Stimulated activated CD8-positive, alpha-beta memory T cell treated with anti-CD3 and anti-CD28 coated beads, Interleukin-7, amount 100 ng/mL, for 48 hours (primary cell): ENCODE measurements at regions not wholly inside any gene's neighbourhood (a gene's known extent, or its start where the extent isn't known, plus 50 kb on each side); places are given as distances from the start of the nearest gene placed in this dataset.

Experiments
- DNase-seq, 2 donors: peaks; one replicate each; pipeline ENCODE4 v3.0.0-alpha.2; 2020; ENCODE audit warnings: low read depth in 1 of 2; ENCODE audit errors: extremely low read depth in 1 of 2

- DNase-seq = no peak
These were observed 94.6 kb downstream of the ZPLD1 start for GRCh38 chr3:102529452-102529851.

- DNase-seq = no peak
These were observed 95.8 kb downstream of the ZPLD1 start for GRCh38 chr3:102530415-102531181.

GRCh38 chr3:102531686-102532085, 96.9 kb downstream of the ZPLD1 start:
- DNase-seq = no peak

- no peak for DNase-seq
These were observed 98.1 kb downstream of the ZPLD1 start for GRCh38 chr3:102532901-102533300.

DNA sequence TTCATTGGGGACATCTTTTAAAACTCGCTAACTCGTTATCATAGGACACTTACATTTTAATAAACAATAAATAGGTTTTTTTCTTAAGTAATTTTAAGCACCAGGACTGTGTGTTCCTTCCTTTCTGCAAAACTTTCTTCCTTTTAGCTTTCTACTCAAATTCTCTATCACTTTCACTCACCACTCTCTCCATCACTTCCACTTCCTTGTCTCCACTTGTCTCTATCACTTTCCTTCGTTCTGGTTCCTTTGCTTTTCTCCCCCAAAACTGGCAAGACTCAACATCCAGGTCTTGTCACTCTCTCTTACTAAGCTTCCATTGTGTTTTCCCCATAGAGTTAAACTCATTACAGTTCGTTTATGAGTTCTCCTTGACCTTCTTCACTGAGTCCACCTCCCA, 99.0 kb downstream of the ZPLD1 start:
- no peak for DNase-seq

GRCh38 chr3:102536456-102536855, 101.6 kb downstream of the ZPLD1 start:
- DNase-seq = no peak

DNA sequence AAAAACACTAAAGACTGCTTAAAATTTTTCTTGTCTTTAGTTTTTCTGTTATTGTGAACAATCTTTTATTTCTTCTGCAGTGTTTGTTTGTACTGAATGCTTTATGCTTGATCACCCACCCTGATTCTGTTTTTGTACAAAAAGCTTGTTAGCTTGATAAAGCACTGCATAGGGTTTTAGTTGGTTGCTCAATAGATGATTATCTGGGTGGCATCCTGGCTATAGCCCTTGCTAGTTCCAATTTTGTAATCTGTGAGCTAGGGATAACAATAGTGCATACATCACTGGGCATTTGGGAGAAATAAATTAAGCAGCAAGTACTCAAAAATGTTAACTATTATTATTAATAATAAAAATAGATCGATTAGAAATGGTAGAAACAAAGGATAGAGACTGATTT, 102.3 kb downstream of the ZPLD1 start:
- no peak for DNase-seq

DNA sequence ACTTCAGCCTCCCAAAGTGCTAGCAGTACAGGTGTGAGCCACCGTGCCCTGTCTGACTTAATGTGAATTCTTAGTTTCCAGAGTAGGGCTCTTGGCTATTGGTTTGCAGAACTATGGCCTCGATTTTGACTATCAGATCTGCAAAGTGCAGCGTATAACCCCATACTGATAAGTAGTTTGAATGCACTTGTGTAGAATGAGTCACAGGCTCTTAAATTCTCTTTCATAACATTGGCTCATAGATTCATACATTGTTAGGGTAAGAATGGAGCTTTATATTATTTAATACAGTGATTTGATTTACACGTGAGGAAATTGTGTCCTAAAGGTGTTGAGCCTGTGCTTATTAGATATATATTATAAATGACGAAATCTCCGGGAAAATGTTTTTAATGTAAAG, 109.9 kb downstream of the ZPLD1 start:
- no peak for DNase-seq

DNA sequence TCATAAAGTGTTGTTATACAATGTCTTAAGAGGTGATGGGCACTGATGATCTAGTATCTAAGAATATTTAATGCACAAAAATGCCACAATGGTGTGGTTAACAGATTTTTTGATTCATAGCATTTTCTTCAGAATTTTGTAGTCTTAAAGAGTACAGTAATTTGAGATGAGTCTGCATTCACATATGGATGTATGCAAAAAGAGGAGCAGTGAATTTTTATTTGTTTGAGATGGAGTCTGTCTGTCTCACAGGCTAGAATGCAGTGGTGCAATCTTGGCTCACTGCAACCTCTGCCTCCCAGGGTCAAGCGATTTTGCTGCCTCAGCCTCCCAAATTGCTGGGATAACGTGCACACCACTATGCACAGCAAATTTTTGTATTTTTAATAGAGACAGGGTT, 110.5 kb downstream of the ZPLD1 start:
- no peak for DNase-seq

- no peak for DNase-seq
These were observed 119.1 kb downstream of the ZPLD1 start for GRCh38 chr3:102553876-102554275.

GRCh38 chr3:102570511-102570910, 135.7 kb downstream of the ZPLD1 start:
- DNase-seq = no peak

DNA sequence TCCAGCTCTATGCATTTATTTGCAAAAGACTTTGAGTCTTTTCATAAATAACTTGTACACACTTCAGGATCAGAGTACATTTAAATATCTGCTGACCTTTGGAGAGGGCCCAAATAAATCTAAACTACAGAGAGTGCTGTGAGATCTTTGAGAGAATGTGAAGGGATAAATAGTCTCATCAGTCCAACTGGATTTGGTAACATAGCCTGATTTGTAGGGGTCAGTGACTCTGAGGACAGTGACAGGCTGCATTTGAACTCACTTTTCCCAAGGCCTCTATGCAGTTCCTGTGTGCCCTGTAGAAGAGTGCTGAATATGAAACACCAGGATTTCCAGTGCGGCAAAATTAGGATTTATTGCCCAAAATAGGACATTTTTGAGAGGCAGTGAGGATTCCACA, 136.2 kb downstream of the ZPLD1 start:
- DNase-seq = no peak

DNA sequence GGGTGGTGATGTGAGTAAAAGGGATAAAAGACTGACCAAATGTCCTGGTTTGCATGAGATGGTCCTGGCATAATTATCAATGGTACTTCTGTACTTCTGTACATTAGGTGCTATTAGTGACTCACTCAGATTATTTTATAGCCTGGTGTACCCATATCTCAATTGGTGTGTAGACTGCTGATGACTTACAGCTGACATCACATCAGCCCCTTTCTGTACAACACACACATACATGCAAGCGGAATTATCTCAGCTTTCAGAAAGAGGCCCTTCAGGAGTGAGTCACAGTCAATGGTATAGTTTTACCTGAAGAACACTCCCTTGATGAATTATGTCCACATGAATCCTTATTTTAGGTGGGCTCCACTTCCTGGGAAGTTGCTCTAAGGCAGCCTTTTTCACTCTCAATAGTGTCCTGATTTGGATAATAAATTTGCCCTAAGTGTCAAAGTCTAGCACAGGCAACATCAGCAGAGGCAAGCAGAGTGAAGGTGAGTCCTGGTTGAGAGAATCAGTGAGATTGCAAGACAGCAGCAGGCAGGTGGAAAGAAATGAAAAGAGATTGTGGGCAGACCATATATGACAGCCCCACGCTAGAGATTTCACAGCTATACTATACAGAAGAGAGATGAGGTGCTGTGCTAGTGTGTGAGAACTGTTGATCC, 137.0 kb downstream of the ZPLD1 start:
- DNase-seq = no peak

- DNase-seq = no peak
These were observed 138.7 kb downstream of the ZPLD1 start for GRCh38 chr3:102573483-102574028.

GRCh38 chr3:102574355-102574754, 139.5 kb downstream of the ZPLD1 start:
- DNase-seq = no peak

DNA sequence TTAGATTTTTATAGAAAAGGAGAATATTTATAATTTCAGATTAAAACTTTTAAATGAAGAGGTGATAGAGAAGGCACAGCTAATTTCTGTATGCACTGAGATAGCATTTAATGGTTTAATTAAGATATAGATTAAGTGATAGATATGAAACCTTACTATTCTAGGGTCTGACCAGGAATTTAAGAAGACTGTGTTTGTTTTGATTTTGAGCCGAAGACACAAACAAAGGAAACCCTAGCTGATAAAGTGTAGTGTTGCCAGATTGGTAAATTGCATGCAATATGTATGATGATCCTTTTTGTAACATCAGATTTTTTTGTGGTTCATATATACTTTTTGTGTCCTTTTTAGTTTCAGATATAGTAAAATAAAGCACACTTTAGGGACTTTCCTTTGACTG, 141.8 kb downstream of the ZPLD1 start:
- no peak for DNase-seq

GRCh38 chr3:102577082-102577789, 142.4 kb downstream of the ZPLD1 start:
- DNase-seq = no peak

GRCh38 chr3:102580760-102581159, 145.9 kb downstream of the ZPLD1 start:
- no peak for DNase-seq

GRCh38 chr3:102586485-102586884, 151.7 kb downstream of the ZPLD1 start:
- no peak for DNase-seq

DNA sequence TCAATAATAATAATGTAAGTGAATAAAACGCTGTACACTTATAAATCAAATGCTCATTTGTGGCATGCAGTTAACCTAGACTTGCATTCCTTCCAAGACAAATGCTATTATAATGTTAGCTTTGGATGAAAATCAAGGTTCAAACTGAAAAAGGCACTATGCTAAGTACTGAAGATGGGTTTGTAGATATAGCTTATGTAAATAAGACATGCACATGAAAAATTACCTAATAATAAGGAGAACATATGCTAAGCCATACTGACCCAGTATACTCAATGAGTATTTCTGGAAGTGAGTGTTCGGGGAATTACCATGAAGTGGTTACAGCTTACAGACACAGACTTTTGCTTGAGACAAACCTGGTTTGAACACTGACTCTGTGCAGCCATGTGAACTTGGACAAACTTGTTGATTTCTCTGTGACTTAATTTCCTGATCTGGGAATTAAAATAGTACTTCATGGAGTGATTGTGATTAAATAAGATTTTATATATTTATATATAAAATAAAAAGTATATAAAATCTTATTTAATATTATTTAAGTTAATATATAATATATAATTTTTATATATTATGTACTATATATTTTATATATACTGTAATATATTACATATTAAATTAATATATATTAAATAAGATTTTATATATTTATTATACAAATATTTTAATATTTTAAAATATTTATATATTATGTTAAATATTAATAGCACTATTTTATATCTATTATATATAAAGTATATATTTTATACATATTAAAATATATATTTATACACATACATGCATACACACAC, 159.2 kb downstream of the ZPLD1 start:
- no peak for DNase-seq

DNA sequence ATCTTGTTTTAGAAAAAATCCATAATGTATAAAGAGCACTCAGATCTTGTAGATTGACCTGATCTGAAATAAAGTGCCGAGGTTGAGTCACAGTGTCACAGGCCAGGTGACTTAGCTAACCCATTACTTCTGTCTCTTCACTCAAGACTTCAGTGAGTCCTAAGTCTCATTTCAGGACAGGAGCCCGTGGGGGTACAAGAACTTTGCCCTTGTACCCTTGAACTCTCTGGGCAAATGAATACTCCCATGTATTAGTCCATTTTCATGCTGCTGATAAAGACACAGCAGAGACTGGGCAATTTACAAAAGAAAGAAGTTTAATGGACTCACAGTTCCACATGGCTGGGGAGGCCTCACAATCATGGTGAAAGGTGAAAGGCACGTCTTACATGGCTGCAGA, 160.2 kb downstream of the ZPLD1 start:
- no peak for DNase-seq
